Gastroesophageal sphincter (tissue), 4 donors: ENCODE measurements at regions not wholly inside any gene's neighbourhood (a gene's known extent, or its start where the extent isn't known, plus 50 kb on each side); places are given as distances from the start of the nearest gene placed in this dataset.

ENCODE experiments used
- ATAC-seq: fragments of 150-250 bp; one replicate; pipeline ENCODE4 v1.9.1; 2016; ENCODE audit warnings: mild to moderate bottlenecking, moderate library complexity
- H3K27ac ChIP-seq, 4 donors: fragments of 200-600 bp; sonication (generic) in 3 of 4; 1 replicate in 3 of 4; 2 replicates in 1 of 4; pipeline ENCODE4 v1.5.1; 2016 to 2019
- H3K27me3 ChIP-seq: fragments of 200-600 bp; sonication (generic); one replicate; pipeline ENCODE4 v1.5.1; 2019
- H3K36me3 ChIP-seq, 2 donors: fragments of 200-600 bp; sonication (generic); one replicate each; pipeline ENCODE4 v1.5.1; 2019; ENCODE audit warnings: control low read depth in 1 of 2
- H3K4me1 ChIP-seq, 3 donors: fragments of 200-600 bp; sonication (generic); 1 replicate in 2 of 3; 2 replicates in 1 of 3; pipeline ENCODE4 v1.5.1; 2016 to 2019; ENCODE audit warnings: control low read depth in 2 of 3
- H3K4me3 ChIP-seq, 2 donors: fragments of 200-600 bp; sonication (generic); one replicate each; pipeline ENCODE4 v1.5.1; 2019; ENCODE audit warnings: mild to moderate bottlenecking in 1 of 2, moderate library complexity in 1 of 2
- H3K9me3 ChIP-seq, 3 donors: fragments of 200-600 bp; sonication (generic); one replicate each; pipeline ENCODE4 v1.5.1; 2017 to 2019; ENCODE audit warnings: control low read depth in 2 of 3
- EP300 ChIP-seq: sonication (generic); formaldehyde crosslinking; IDR thresholded peaks from one replicate; pipeline ENCODE4 v1.6.1; 2017; ENCODE audit warnings: antibody characterized with exemption, mild to moderate bottlenecking
- POLR2A ChIP-seq, 2 donors: fragments of 450-650 bp; IDR thresholded peaks; one replicate each; pipeline ENCODE4 v1.6.1; 2017; ENCODE audit warnings: antibody characterized with exemption in 2 of 2, mild to moderate bottlenecking in 2 of 2, moderate library complexity in 1 of 2
- POLR2AphosphoS5 ChIP-seq: sonication (generic); formaldehyde crosslinking; IDR thresholded peaks from one replicate; pipeline ENCODE4 v1.6.1; 2017; ENCODE audit warnings: antibody characterized with exemption
- WGBS, 2 donors: methylation state at CpG; one replicate each; pipeline ENCODE4 v1.1.5; 2018; ENCODE audit warnings: low coverage in 1 of 2; 5-methylcytosine and 5-hydroxymethylcytosine counted together
- TF ChIP-seq, protein P1 (sequence below), 4 experiments: fragments of 200-600 bp in 2 of 4; fragments of 450-650 bp in 2 of 4; sonication (generic) in 1 of 4; IDR thresholded peaks; one replicate each; pipeline ENCODE4 v1.5.1; 2017 to 2019; ENCODE audit warnings: antibody characterized with exemption in 4 of 4, mild to moderate bottlenecking in 2 of 4, moderate library complexity in 2 of 4

DNA sequence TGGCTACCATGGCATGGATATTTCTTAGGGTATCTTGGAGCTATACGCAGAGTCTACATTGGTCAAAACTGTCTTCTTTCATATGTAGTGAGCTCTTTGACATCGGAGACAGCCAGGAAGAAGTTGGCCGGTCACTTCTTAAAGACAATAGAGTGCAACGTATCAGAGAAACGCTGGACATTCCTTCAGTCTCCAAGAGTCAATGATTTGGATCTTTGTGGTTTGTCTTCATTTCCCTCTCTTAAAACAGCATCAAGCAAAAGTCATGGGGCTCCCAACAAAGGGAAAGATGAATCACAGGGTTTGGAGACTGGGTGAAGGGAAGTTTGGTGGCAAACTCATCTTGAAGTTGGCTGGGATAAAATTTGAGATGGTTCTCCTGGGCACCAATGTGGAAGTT lies 320.1 kb downstream of the AGTPBP1 start:
- no peak for ATAC-seq
- 93% methylated on average over 5 of the region's 5 CpGs; no CpG with 5 or more reads in 1 of the 2 donors for WGBS, 2 donors
- Histone ChIP-seq H3K9me3 (peaks cover 0 to 9% (median 0%) of the 10 kb centered on the region in 3 donors), H3K27me3 (peaks cover 7% of the 10 kb centered on the region), H3K4me3 (no peak overlapping the region), H3K4me1 (no peaks in the 10 kb centered on the region), H3K36me3 (no peaks in the 10 kb centered on the region), H3K27ac (no peak overlapping the region)
- TF ChIP-seq, protein P1, sequence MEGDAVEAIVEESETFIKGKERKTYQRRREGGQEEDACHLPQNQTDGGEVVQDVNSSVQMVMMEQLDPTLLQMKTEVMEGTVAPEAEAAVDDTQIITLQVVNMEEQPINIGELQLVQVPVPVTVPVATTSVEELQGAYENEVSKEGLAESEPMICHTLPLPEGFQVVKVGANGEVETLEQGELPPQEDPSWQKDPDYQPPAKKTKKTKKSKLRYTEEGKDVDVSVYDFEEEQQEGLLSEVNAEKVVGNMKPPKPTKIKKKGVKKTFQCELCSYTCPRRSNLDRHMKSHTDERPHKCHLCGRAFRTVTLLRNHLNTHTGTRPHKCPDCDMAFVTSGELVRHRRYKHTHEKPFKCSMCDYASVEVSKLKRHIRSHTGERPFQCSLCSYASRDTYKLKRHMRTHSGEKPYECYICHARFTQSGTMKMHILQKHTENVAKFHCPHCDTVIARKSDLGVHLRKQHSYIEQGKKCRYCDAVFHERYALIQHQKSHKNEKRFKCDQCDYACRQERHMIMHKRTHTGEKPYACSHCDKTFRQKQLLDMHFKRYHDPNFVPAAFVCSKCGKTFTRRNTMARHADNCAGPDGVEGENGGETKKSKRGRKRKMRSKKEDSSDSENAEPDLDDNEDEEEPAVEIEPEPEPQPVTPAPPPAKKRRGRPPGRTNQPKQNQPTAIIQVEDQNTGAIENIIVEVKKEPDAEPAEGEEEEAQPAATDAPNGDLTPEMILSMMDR (IDR thresholded peaks at IDR 0.05) = no peak
- no peak for TF ChIP-seq POLR2A (IDR thresholded peaks at IDR 0.05)
- TF ChIP-seq POLR2AphosphoS5 = no peak
- TF ChIP-seq EP300 = no peak

DNA sequence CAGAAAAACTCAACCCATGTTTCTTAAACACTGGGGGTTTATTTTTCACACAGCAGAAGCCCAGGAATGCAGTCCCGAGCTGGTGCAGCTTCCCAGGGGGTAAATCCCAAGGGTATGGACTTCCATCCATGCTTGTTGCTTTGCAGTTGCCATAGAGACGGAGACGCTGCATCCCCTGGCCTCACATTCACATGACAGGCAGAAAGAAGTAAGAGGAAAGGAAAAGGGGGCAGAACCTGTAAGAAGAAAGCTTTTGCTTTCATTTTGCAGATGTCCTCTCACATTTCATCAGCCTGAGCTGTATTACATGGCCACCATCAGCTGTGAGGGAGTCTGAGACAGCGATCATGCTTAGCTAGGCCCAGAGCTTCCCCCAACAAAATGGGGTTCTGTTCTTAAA lies 321.0 kb downstream of the AGTPBP1 start:
- ATAC-seq = no peak
- Histone ChIP-seq H3K27me3 (peaks cover 7% of the 10 kb centered on the region), H3K4me1 (no peaks in the 10 kb centered on the region), H3K9me3 (peaks cover 0 to 9% (median 0%) of the 10 kb centered on the region in 3 donors), H3K4me3 (no peak overlapping the region), H3K36me3 (no peaks in the 10 kb centered on the region), H3K27ac (no peak overlapping the region)
- TF ChIP-seq POLR2A (IDR thresholded peaks at IDR 0.05) (no peak), EP300 (no peak), POLR2AphosphoS5 (no peak)
- TF ChIP-seq, protein P1 (IDR thresholded peaks at IDR 0.05) = no peak
- 19 to 41% methylated on average over 4 of the region's 4 CpGs for WGBS, 2 donors

GRCh38 chr9:85417674-85418073 lies 324.1 kb downstream of the AGTPBP1 start:
- Histone ChIP-seq H3K27ac (no peak overlapping the region), H3K36me3 (no peaks in the 10 kb centered on the region), H3K4me3 (no peak overlapping the region), H3K27me3 (no peaks in the 10 kb centered on the region), H3K4me1 (no peaks in the 10 kb centered on the region), H3K9me3 (peaks cover 0 to 3% (median 0%) of the 10 kb centered on the region in 3 donors)
- no peak for ATAC-seq
- TF ChIP-seq EP300 = no peak
- no peak for TF ChIP-seq POLR2AphosphoS5
- TF ChIP-seq POLR2A (IDR thresholded peaks at IDR 0.05) = no peak
- TF ChIP-seq, protein P1 (IDR thresholded peaks at IDR 0.05) = no peak
- WGBS, 2 donors = 59 to 67% methylated on average over 2 to 3 of the region's 3 CpGs

GRCh38 chr9:85416715-85417114 lies 325.0 kb downstream of the AGTPBP1 start:
- Histone ChIP-seq H3K4me1 (no peaks in the 10 kb centered on the region), H3K27me3 (no peaks in the 10 kb centered on the region), H3K27ac (no peak overlapping the region), H3K9me3 (no peaks in the 10 kb centered on the region), H3K4me3 (no peak overlapping the region), H3K36me3 (no peaks in the 10 kb centered on the region)
- no peak for ATAC-seq
- 56 to 86% methylated on average over 1 of the region's 1 CpG for WGBS, 2 donors
- no peak for TF ChIP-seq POLR2A (IDR thresholded peaks at IDR 0.05)

- 15 to 39% methylated on average over 1 to 3 of the region's 5 CpGs for WGBS, 2 donors
- Histone ChIP-seq H3K27ac (no peak overlapping the region), H3K4me3 (no peak overlapping the region), H3K27me3 (no peaks in the 10 kb centered on the region), H3K4me1 (no peaks in the 10 kb centered on the region), H3K36me3 (no peaks in the 10 kb centered on the region), H3K9me3 (no peaks in the 10 kb centered on the region)
- no peak for ATAC-seq
- TF ChIP-seq EP300 = no peak
- TF ChIP-seq POLR2A (IDR thresholded peaks at IDR 0.05) = no peak
- no peak for TF ChIP-seq POLR2AphosphoS5
- TF ChIP-seq, protein P1 (IDR thresholded peaks at IDR 0.05) = no peak
Observed at GRCh38 chr9:85414390-85414789, 327.4 kb downstream of the AGTPBP1 start.
